ENCODE measurements at regions not wholly inside any gene's neighbourhood (a gene's known extent, or its start where the extent isn't known, plus 50 kb on each side); places are given as distances from the start of the nearest gene placed in this dataset.

DNA sequence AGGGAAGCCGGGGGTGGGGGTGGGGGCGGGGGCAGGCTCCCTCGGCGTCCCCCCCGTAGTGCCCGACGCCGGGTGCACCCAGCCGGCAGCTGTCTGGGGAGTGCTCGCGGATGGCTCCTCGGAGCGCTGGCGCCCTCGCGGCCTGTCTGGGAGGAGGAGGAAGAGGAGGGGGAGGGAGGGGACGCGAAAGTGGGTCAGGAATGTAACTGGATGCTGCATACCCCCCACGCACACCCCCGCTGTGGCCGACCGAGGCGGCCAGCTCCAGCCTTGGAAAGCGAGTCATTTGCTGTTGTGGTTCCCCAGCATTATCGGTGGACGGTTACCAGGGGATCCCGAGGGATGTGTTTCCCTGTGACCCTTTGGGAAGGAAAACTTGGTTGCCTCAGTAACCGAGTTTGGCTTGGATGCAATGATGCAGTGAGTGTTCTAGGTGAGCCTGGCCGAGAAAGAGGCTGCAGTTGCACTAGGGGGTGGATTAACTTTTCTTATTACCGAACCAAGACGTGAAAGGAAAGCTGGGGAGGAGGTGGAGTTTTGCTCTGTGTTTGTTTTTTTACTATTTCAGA, 55.2 kb upstream of the RREB1 start (continued):
- TF ChIP-seq ZBTB20 (tag by site-specific recombination; IDR thresholded peaks at IDR 0.05) (peak; percentile 18; the same call in 1 of the 2 replicates), ZNF335 (tag by site-specific recombination; conservative IDR thresholded peaks at IDR 0.05) (peak; percentile 64), PRDM1 (tag by site-specific recombination; IDR thresholded peaks at IDR 0.05) (peak; percentile 60; the same call in 1 of the 2 replicates), ZNF24 (tag by site-specific recombination; IDR thresholded peaks at IDR 0.05) (peak; percentile 94), ZIC2 (tag by site-specific recombination; IDR thresholded peaks at IDR 0.05) (peak; percentile 62), IKZF3 (tag by site-specific recombination; IDR thresholded peaks at IDR 0.05) (peak; percentile 48), KLF8 (tag by site-specific recombination; IDR thresholded peaks at IDR 0.05) (peak; percentile 31; the same call in 1 of the 2 replicates), ZNF18 (tag by site-specific recombination; IDR thresholded peaks at IDR 0.05) (no peak), ZNF366 (tag by site-specific recombination; conservative IDR thresholded peaks at IDR 0.05) (peak; percentile 33; the same call in 1 of the 2 replicates), ZNF677 (tag by site-specific recombination; IDR thresholded peaks at IDR 0.05) (no peak), ZNF10 (tag by site-specific recombination; IDR thresholded peaks at IDR 0.05) (peak; percentile 85), ZNF148 (tag by site-specific recombination; IDR thresholded peaks at IDR 0.05; ENCODE audit: borderline replicate concordance) (no peak), BCL11A (tag by site-specific recombination; IDR thresholded peaks at IDR 0.05; ENCODE audit: low read depth) (no peak), SETDB1 (IDR thresholded peaks at IDR 0.05; ENCODE audit: insufficient read length, low read length) (no peak), ZBTB17 (tag by site-specific recombination; IDR thresholded peaks at IDR 0.05) (peak; percentile 63; the same call in 1 of the 2 replicates), EGR2 (tag by site-specific recombination; IDR thresholded peaks at IDR 0.05; ENCODE audit: low read depth) (peak; percentile 91), SCRT2 (tag by site-specific recombination; IDR thresholded peaks at IDR 0.05) (0 out of 2 replicates have a peak, but pooled peaks have one; percentile 6), ZFHX2 (tag by site-specific recombination; conservative IDR thresholded peaks at IDR 0.05) (peak; percentile 93), WT1 (tag by site-specific recombination; IDR thresholded peaks at IDR 0.05) (peak; percentile 62), PRDM10 (tag by site-specific recombination; IDR thresholded peaks at IDR 0.05) (peak; percentile 61; the same call in 1 of the 2 replicates), GLIS2 (tag by site-specific recombination; IDR thresholded peaks at IDR 0.05) (peak; percentile 95), ZNF423 (tag by site-specific recombination; IDR thresholded peaks at IDR 0.05) (peak; percentile 75)
- TF ChIP-seq, protein P1, sequence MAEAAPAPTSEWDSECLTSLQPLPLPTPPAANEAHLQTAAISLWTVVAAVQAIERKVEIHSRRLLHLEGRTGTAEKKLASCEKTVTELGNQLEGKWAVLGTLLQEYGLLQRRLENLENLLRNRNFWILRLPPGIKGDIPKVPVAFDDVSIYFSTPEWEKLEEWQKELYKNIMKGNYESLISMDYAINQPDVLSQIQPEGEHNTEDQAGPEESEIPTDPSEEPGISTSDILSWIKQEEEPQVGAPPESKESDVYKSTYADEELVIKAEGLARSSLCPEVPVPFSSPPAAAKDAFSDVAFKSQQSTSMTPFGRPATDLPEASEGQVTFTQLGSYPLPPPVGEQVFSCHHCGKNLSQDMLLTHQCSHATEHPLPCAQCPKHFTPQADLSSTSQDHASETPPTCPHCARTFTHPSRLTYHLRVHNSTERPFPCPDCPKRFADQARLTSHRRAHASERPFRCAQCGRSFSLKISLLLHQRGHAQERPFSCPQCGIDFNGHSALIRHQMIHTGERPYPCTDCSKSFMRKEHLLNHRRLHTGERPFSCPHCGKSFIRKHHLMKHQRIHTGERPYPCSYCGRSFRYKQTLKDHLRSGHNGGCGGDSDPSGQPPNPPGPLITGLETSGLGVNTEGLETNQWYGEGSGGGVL (tag by site-specific recombination; IDR thresholded peaks at IDR 0.05): peak; percentile 87
- TF ChIP-seq, protein P2, sequence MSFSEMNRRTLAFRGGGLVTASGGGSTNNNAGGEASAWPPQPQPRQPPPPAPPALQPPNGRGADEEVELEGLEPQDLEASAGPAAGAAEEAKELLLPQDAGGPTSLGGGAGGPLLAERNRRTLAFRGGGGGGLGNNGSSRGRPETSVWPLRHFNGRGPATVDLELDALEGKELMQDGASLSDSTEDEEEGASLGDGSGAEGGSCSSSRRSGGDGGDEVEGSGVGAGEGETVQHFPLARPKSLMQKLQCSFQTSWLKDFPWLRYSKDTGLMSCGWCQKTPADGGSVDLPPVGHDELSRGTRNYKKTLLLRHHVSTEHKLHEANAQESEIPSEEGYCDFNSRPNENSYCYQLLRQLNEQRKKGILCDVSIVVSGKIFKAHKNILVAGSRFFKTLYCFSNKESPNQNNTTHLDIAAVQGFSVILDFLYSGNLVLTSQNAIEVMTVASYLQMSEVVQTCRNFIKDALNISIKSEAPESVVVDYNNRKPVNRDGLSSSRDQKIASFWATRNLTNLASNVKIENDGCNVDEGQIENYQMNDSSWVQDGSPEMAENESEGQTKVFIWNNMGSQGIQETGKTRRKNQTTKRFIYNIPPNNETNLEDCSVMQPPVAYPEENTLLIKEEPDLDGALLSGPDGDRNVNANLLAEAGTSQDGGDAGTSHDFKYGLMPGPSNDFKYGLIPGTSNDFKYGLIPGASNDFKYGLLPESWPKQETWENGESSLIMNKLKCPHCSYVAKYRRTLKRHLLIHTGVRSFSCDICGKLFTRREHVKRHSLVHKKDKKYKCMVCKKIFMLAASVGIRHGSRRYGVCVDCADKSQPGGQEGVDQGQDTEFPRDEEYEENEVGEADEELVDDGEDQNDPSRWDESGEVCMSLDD (tag by site-specific recombination; IDR thresholded peaks at IDR 0.05): peak; percentile 79
- TF ChIP-seq, protein P3, sequence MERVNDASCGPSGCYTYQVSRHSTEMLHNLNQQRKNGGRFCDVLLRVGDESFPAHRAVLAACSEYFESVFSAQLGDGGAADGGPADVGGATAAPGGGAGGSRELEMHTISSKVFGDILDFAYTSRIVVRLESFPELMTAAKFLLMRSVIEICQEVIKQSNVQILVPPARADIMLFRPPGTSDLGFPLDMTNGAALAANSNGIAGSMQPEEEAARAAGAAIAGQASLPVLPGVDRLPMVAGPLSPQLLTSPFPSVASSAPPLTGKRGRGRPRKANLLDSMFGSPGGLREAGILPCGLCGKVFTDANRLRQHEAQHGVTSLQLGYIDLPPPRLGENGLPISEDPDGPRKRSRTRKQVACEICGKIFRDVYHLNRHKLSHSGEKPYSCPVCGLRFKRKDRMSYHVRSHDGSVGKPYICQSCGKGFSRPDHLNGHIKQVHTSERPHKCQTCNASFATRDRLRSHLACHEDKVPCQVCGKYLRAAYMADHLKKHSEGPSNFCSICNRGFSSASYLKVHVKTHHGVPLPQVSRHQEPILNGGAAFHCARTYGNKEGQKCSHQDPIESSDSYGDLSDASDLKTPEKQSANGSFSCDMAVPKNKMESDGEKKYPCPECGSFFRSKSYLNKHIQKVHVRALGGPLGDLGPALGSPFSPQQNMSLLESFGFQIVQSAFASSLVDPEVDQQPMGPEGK (tag by site-specific recombination; IDR thresholded peaks at IDR 0.05): peak; percentile 79

All from HEK293 (cell line).